ENCODE measurements at regions not wholly inside any gene's neighbourhood (a gene's known extent, or its start where the extent isn't known, plus 50 kb on each side); places are given as distances from the start of the nearest gene placed in this dataset.

GRCh38 chr6:20333721-20334269 lies 67.9 kb upstream of the E2F3 start:
- H3K4me3 ChIP-seq (ENCODE audit: control extremely low read depth in 1 of 5, extremely low read depth in 1 of 5, insufficient read depth in 1 of 5, low read depth in 2 of 5, low read length in 4 of 5), result no peak overlapping the region
- Mint-ChIP-seq H3K4me1 (peaks cover 7% of the 10 kb centered on the region), H3K27me3 (peaks cover 33% of the 10 kb centered on the region), H3K9me3 (ENCODE audit: insufficient read depth) (no peaks in the 10 kb centered on the region), H3K27ac (no peak overlapping the region), H3K4me3 (no peak overlapping the region)
- POLR2A ChIA-PET, result no interaction called here
- ATAC-seq (ENCODE audit: low read depth) (no peak), DNase-seq (no peak)
- no peaks in the 10 kb centered on the region for H3K79me2 ChIP-seq (ENCODE audit: control insufficient read depth, insufficient read depth, low read length)
- H3K9ac ChIP-seq (ENCODE audit: low read length), result no peak overlapping the region
- H3K36me3 ChIP-seq (replicated peaks in 1 of 2; ENCODE audit: control extremely low read depth in 1 of 2, control insufficient read depth in 1 of 2, extremely low read depth in 1 of 2, insufficient read depth in 2 of 2, low read length in 1 of 2), result no peaks in the 10 kb centered on the region
- 97% methylated on average over 4 of the region's 9 CpGs for WGBS (ENCODE audit: insufficient coverage)
- peaks cover 0 to 3% (median 0%) of the 10 kb centered on the region in 3 donors for H3K9me3 ChIP-seq (ENCODE audit: control extremely low read depth in 1 of 3, control insufficient read depth in 2 of 3, insufficient read depth in 1 of 3, low read length in 2 of 3)
- H2AFZ ChIP-seq (ENCODE audit: insufficient read depth, low read depth, low read length, poor library complexity, severe bottlenecking), result no peak overlapping the region
- H3K27me3 ChIP-seq (replicated peaks in 1 of 4; ENCODE audit: control extremely low read depth in 1 of 4, control insufficient read depth in 3 of 4, insufficient read depth in 4 of 4, low read length in 3 of 4), result peaks cover 0 to 4% (median 0%) of the 10 kb centered on the region in 4 experiments
- H3K27ac ChIP-seq (ENCODE audit: low read length in 2 of 2), result no peak overlapping the region
- intact Hi-C loops (cut with micrococcal nuclease), result no loop called here
- H3K4me1 ChIP-seq (ENCODE audit: control insufficient read depth in 2 of 2, insufficient read depth in 2 of 2, low read length in 2 of 2), result peaks cover 0 to 10% of the 10 kb centered on the region in 2 donors
- no peaks in the 10 kb centered on the region for H4K20me1 ChIP-seq (ENCODE audit: control insufficient read depth, insufficient read depth, low read length, poor library complexity, severe bottlenecking)
- CTCF ChIA-PET, result no interaction called here
- TF ChIP-seq EZH2 (IDR thresholded peaks at IDR 0.05; ENCODE audit: borderline replicate concordance, insufficient read depth, low read depth, low read length, poor library complexity, severe bottlenecking) (no peak), CTCF (IDR thresholded peaks at IDR 0.05) (no peak)
- H3K4me2 ChIP-seq (replicated peaks; ENCODE audit: low read depth, low read length, poor library complexity, severe bottlenecking), result no peak overlapping the region

DNA sequence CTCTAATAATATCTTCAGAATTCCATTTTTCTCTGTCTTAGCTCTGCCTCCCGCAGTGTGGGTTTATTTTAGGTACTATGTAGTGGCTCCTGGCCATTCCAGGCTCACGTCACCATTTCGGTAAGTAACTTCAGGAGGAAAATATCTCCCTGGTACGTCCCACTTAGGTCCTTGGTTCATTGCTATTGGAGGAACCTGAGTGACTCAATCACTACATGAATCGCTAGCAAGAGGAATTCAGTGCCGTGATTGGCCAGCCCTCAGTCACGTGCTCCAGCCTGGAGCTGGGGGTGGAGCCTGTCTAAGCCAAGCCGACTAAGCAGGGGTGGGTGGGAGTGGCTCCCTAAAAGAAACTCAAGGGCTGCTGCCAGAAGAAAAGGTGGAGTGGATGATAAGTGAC lies 67.3 kb upstream of the E2F3 start:
- H2AFZ ChIP-seq (ENCODE audit: insufficient read depth, low read depth, low read length, poor library complexity, severe bottlenecking), result no peak overlapping the region
- peaks cover 0 to 10% of the 10 kb centered on the region in 2 donors for H3K4me1 ChIP-seq (ENCODE audit: control insufficient read depth in 2 of 2, insufficient read depth in 2 of 2, low read length in 2 of 2)
- no peak overlapping the region for H3K4me3 ChIP-seq (ENCODE audit: control extremely low read depth in 1 of 5, extremely low read depth in 1 of 5, insufficient read depth in 1 of 5, low read depth in 2 of 5, low read length in 4 of 5)
- ChIA-PET CTCF (no interaction called here), POLR2A (no interaction called here)
- H3K27me3 Mint-ChIP-seq, result peaks cover 33% of the 10 kb centered on the region
- H3K4me1 Mint-ChIP-seq, result peaks cover 7% of the 10 kb centered on the region
- WGBS (ENCODE audit: insufficient coverage), result 97% methylated on average over 7 of the region's 8 CpGs
- H4K20me1 ChIP-seq (ENCODE audit: control insufficient read depth, insufficient read depth, low read length, poor library complexity, severe bottlenecking), result no peaks in the 10 kb centered on the region
- DNase-seq (no peak), ATAC-seq (ENCODE audit: low read depth) (no peak)
- no peak for TF ChIP-seq CTCF (IDR thresholded peaks at IDR 0.05)
- TF ChIP-seq EZH2 (IDR thresholded peaks at IDR 0.05; ENCODE audit: borderline replicate concordance, insufficient read depth, low read depth, low read length, poor library complexity, severe bottlenecking), result no peak
- H3K4me2 ChIP-seq (replicated peaks; ENCODE audit: low read depth, low read length, poor library complexity, severe bottlenecking), result no peak overlapping the region
- H3K9me3 Mint-ChIP-seq (ENCODE audit: insufficient read depth), result no peaks in the 10 kb centered on the region
- no peak overlapping the region for H3K4me3 Mint-ChIP-seq
- no peaks in the 10 kb centered on the region for H3K36me3 ChIP-seq (replicated peaks in 1 of 2; ENCODE audit: control extremely low read depth in 1 of 2, control insufficient read depth in 1 of 2, extremely low read depth in 1 of 2, insufficient read depth in 2 of 2, low read length in 1 of 2)
- H3K9ac ChIP-seq (ENCODE audit: low read length), result no peak overlapping the region
- H3K27ac ChIP-seq (ENCODE audit: low read length in 2 of 2), result no peak overlapping the region
- intact Hi-C loops (cut with micrococcal nuclease), result no loop called here
- H3K9me3 ChIP-seq (ENCODE audit: control extremely low read depth in 1 of 3, control insufficient read depth in 2 of 3, insufficient read depth in 1 of 3, low read length in 2 of 3), result peaks cover 0 to 3% (median 0%) of the 10 kb centered on the region in 3 donors
- H3K27ac Mint-ChIP-seq, result no peak overlapping the region
- no peaks in the 10 kb centered on the region for H3K79me2 ChIP-seq (ENCODE audit: control insufficient read depth, insufficient read depth, low read length)
- H3K27me3 ChIP-seq (replicated peaks in 1 of 4; ENCODE audit: control extremely low read depth in 1 of 4, control insufficient read depth in 3 of 4, insufficient read depth in 4 of 4, low read length in 3 of 4), result peaks cover 0 to 4% (median 0%) of the 10 kb centered on the region in 4 experiments

Measured in B cell (primary cell).